SK-N-MC (cell line): ENCODE measurements at regions not wholly inside any gene's neighbourhood (a gene's known extent, or its start where the extent isn't known, plus 50 kb on each side); places are given as distances from the start of the nearest gene placed in this dataset.

Experiments used
- EZH2 ChIP-seq: fragments of 200-600 bp; sonication (generic); IDR thresholded peaks from one replicate; pipeline ENCODE4 v1.6.1; 2017; ENCODE audit warnings: antibody characterized with exemption
- FOXP2 ChIP-seq: optimal IDR thresholded peaks from 2 replicates; pipeline ENCODE3; 2011; ENCODE audit warnings: mild to moderate bottlenecking, moderate library complexity; ENCODE audit not compliant: insufficient read depth; ENCODE audit errors: extremely low read length, control extremely low read depth
- POLR2AphosphoS5 ChIP-seq: IDR thresholded peaks from 2 replicates; pipeline ENCODE4 v1.6.1; 2012; ENCODE audit warnings: mild to moderate bottlenecking, low read depth, low read length, borderline replicate concordance

- TF ChIP-seq POLR2AphosphoS5, result no peak
- no peak for TF ChIP-seq FOXP2
- no peak for TF ChIP-seq EZH2
These were observed 127.1 kb upstream of the IPO9 start for GRCh38 chr1:201701831-201702230.
